ENCODE measurements at regions not wholly inside any gene's neighbourhood (a gene's known extent, or its start where the extent isn't known, plus 50 kb on each side); places are given as distances from the start of the nearest gene placed in this dataset.

- Histone ChIP-seq H3K4me3 (no peak overlapping the region), H3K9me3 (no peaks in the 10 kb centered on the region), H3K27ac (no peak overlapping the region), H3K27me3 (replicated peaks; ENCODE audit: insufficient read depth) (no peaks in the 10 kb centered on the region), H3K4me1 (ENCODE audit: control insufficient read depth in 1 of 2, low read depth in 2 of 2) (no peaks in the 10 kb centered on the region), H3K36me3 (no peaks in the 10 kb centered on the region)
- DNase-seq (ENCODE audit: low spot score) (no peak), ATAC-seq (ENCODE audit: insufficient number of reproducible peaks, low FRiP score, low read depth) (no peak)
- TF ChIP-seq CTCF (IDR thresholded peaks at IDR 0.05): no peak
Observed at GRCh38 chr16:64700628-64701027, 421.2 kb downstream of the CDH11 start.

GRCh38 chr16:64696866-64697265, 425.0 kb downstream of the CDH11 start:
- no peak for DNase-seq (ENCODE audit: low spot score)
- TF ChIP-seq CTCF (IDR thresholded peaks at IDR 0.05): no peak
- H3K9me3 ChIP-seq: no peaks in the 10 kb centered on the region

GRCh38 chr16:64695684-64696083, 426.2 kb downstream of the CDH11 start:
- Histone ChIP-seq H3K4me1 (ENCODE audit: control insufficient read depth in 1 of 2, low read depth in 2 of 2) (no peaks in the 10 kb centered on the region), H3K4me3 (no peak overlapping the region), H3K9me3 (no peaks in the 10 kb centered on the region), H3K36me3 (no peaks in the 10 kb centered on the region), H3K27me3 (replicated peaks; ENCODE audit: insufficient read depth) (no peaks in the 10 kb centered on the region), H3K27ac (no peak overlapping the region)
- ATAC-seq (ENCODE audit: insufficient number of reproducible peaks, low FRiP score, low read depth) (no peak), DNase-seq (ENCODE audit: low spot score) (no peak)
- TF ChIP-seq CTCF (IDR thresholded peaks at IDR 0.05): no peak

More at GRCh38 chr16:64696866-64697265, 425.0 kb downstream of the CDH11 start:
- H3K4me1 ChIP-seq (ENCODE audit: control insufficient read depth in 1 of 2, low read depth in 2 of 2): no peaks in the 10 kb centered on the region
- H3K27me3 ChIP-seq (replicated peaks; ENCODE audit: insufficient read depth): no peaks in the 10 kb centered on the region
- no peak for ATAC-seq (ENCODE audit: insufficient number of reproducible peaks, low FRiP score, low read depth)
- H3K4me3 ChIP-seq: no peak overlapping the region
- H3K36me3 ChIP-seq: no peaks in the 10 kb centered on the region
- no peak overlapping the region for H3K27ac ChIP-seq

- no peak overlapping the region for H3K4me3 ChIP-seq
- no peak for TF ChIP-seq CTCF (IDR thresholded peaks at IDR 0.05)
- DNase-seq (ENCODE audit: low spot score) (no peak), ATAC-seq (ENCODE audit: insufficient number of reproducible peaks, low FRiP score, low read depth) (no peak)
- no peak overlapping the region for H3K27ac ChIP-seq
- H3K9me3 ChIP-seq: no peaks in the 10 kb centered on the region
- no peaks in the 10 kb centered on the region for H3K27me3 ChIP-seq (replicated peaks; ENCODE audit: insufficient read depth)
- no peaks in the 10 kb centered on the region for H3K4me1 ChIP-seq (ENCODE audit: control insufficient read depth in 1 of 2, low read depth in 2 of 2)
- no peaks in the 10 kb centered on the region for H3K36me3 ChIP-seq
Observed at GRCh38 chr16:64693946-64694345, 427.9 kb downstream of the CDH11 start.

GRCh38 chr16:64687786-64688185, 434.1 kb downstream of the CDH11 start:
- ATAC-seq (ENCODE audit: insufficient number of reproducible peaks, low FRiP score, low read depth) (no peak), DNase-seq (ENCODE audit: low spot score) (no peak)
- TF ChIP-seq CTCF (IDR thresholded peaks at IDR 0.05): no peak
- H3K9me3 ChIP-seq: no peaks in the 10 kb centered on the region
- no peaks in the 10 kb centered on the region for H3K36me3 ChIP-seq
- H3K27me3 ChIP-seq (replicated peaks; ENCODE audit: insufficient read depth): no peaks in the 10 kb centered on the region
- no peak overlapping the region for H3K27ac ChIP-seq
- H3K4me1 ChIP-seq (ENCODE audit: control insufficient read depth in 1 of 2, low read depth in 2 of 2): no peaks in the 10 kb centered on the region
- no peak overlapping the region for H3K4me3 ChIP-seq
